GM12891 (cell line): ENCODE measurements at regions not wholly inside any gene's neighbourhood (a gene's known extent, or its start where the extent isn't known, plus 50 kb on each side); places are given as distances from the start of the nearest gene placed in this dataset.

ENCODE experiments used
- PAX5 ChIP-seq: IDR thresholded peaks from 2 replicates; pipeline ENCODE4 v1.6.1; 2011; ENCODE audit warnings: low read length, moderate library complexity, mild to moderate bottlenecking; ENCODE audit not compliant: insufficient read depth, severe bottlenecking
- POLR2A ChIP-seq: IDR thresholded peaks from 2 replicates; pipeline ENCODE4 v1.6.1; 2011; ENCODE audit warnings: low read depth, low read length, control low read depth
- POLR2AphosphoS5 ChIP-seq: IDR thresholded peaks from 2 replicates; pipeline ENCODE4 v1.6.1; 2011; ENCODE audit warnings: low read depth, low read length, control low read depth
- POU2F2 ChIP-seq: IDR thresholded peaks from 2 replicates; pipeline ENCODE4 v1.6.1; 2011; ENCODE audit warnings: low read depth, mild to moderate bottlenecking, control low read depth, low read length, moderate library complexity
- SPI1 ChIP-seq: IDR thresholded peaks from 2 replicates; pipeline ENCODE4 v1.6.1; 2011; ENCODE audit warnings: low read depth, low read length, control low read depth
- TAF1 ChIP-seq: IDR thresholded peaks from 2 replicates; pipeline ENCODE4 v1.6.1; 2011; ENCODE audit warnings: low read depth, low read length, control low read depth

GRCh38 chr18:41753826-41754225 lies 201.2 kb upstream of the PIK3C3 start:
- TF ChIP-seq TAF1 = no peak
- no peak for TF ChIP-seq POLR2A
- TF ChIP-seq PAX5 = no peak
- no peak for TF ChIP-seq POLR2AphosphoS5
- no peak for TF ChIP-seq POU2F2
- no peak for TF ChIP-seq SPI1
